ENCODE measurements at regions not wholly inside any gene's neighbourhood (a gene's known extent, or its start where the extent isn't known, plus 50 kb on each side); places are given as distances from the start of the nearest gene placed in this dataset.

- no peak for FAIRE-seq
- no peak for TF ChIP-seq CTCF (IDR thresholded peaks at IDR 0.05; ENCODE audit: insufficient read depth, missing control alignments)
- DNase-seq (ENCODE audit: insufficient read length, low spot score), result no peak
These were observed 480.8 kb downstream of the BCL11A start for GRCh38 chr2:60072609-60073008.

- DNase-seq (ENCODE audit: insufficient read length, low spot score) (no peak), FAIRE-seq (no peak)
- no peak for TF ChIP-seq CTCF (IDR thresholded peaks at IDR 0.05; ENCODE audit: insufficient read depth, missing control alignments)
These were observed 482.0 kb downstream of the BCL11A start for GRCh38 chr2:60071490-60071831.

GRCh38 chr2:60070736-60071489, 482.5 kb downstream of the BCL11A start:
- no peak for FAIRE-seq
- no peak for TF ChIP-seq CTCF (IDR thresholded peaks at IDR 0.05; ENCODE audit: insufficient read depth, missing control alignments)
- DNase-seq (ENCODE audit: insufficient read length, low spot score), result no peak

GRCh38 chr2:60070196-60070595, 483.3 kb downstream of the BCL11A start:
- FAIRE-seq (peak; percentile 60), DNase-seq (ENCODE audit: insufficient read length, low spot score) (no peak)
- TF ChIP-seq CTCF (IDR thresholded peaks at IDR 0.05; ENCODE audit: insufficient read depth, missing control alignments), result no peak

GRCh38 chr2:60068755-60069154, 484.7 kb downstream of the BCL11A start:
- FAIRE-seq, result no peak
- no peak for DNase-seq (ENCODE audit: insufficient read length, low spot score)
- no peak for TF ChIP-seq CTCF (IDR thresholded peaks at IDR 0.05; ENCODE audit: insufficient read depth, missing control alignments)

GRCh38 chr2:60067006-60067405, 486.4 kb downstream of the BCL11A start:
- FAIRE-seq, result peak; percentile 25
- TF ChIP-seq CTCF (IDR thresholded peaks at IDR 0.05; ENCODE audit: insufficient read depth, missing control alignments), result no peak
- DNase-seq (ENCODE audit: insufficient read length, low spot score), result no peak

- FAIRE-seq (no peak), DNase-seq (ENCODE audit: insufficient read length, low spot score) (no peak)
- no peak for TF ChIP-seq CTCF (IDR thresholded peaks at IDR 0.05; ENCODE audit: insufficient read depth, missing control alignments)
These were observed 487.2 kb downstream of the BCL11A start for GRCh38 chr2:60066096-60066839.
